ENCODE measurements at regions not wholly inside any gene's neighbourhood (a gene's known extent, or its start where the extent isn't known, plus 50 kb on each side); places are given as distances from the start of the nearest gene placed in this dataset.

- peaks cover 14% of the 10 kb centered on the region for H3K4me1 Mint-ChIP-seq
- no peaks in the 10 kb centered on the region for H3K36me3 Mint-ChIP-seq (ENCODE audit: low read depth)
Measured at GRCh38 chr16:65905331-65905730, 461.2 kb upstream of the CDH5 start.

GRCh38 chr16:65896448-65897153, 469.9 kb upstream of the CDH5 start:
- Mint-ChIP-seq H3K9me3 (no peaks in the 10 kb centered on the region), H3K4me3 (no peak overlapping the region), H3K27me3 (ENCODE audit: low read depth) (no peaks in the 10 kb centered on the region), H3K36me3 (ENCODE audit: low read depth) (no peaks in the 10 kb centered on the region), H3K4me1 (peaks cover 9% of the 10 kb centered on the region), H3K27ac (ENCODE audit: unreplicated experiment) (no peak overlapping the region)
- no peak for TF ChIP-seq CTCF (conservative IDR thresholded peaks at IDR 0.05)
- no peak for DNase-seq (ENCODE audit: low read depth, low spot score)

More at GRCh38 chr16:65905331-65905730, 461.2 kb upstream of the CDH5 start:
- no peak for DNase-seq (ENCODE audit: low read depth, low spot score)
- H3K27ac Mint-ChIP-seq (ENCODE audit: unreplicated experiment): no peak overlapping the region
- no peak overlapping the region for H3K4me3 Mint-ChIP-seq
- no peaks in the 10 kb centered on the region for H3K27me3 Mint-ChIP-seq (ENCODE audit: low read depth)
- H3K9me3 Mint-ChIP-seq: no peaks in the 10 kb centered on the region
- no peak for TF ChIP-seq CTCF (conservative IDR thresholded peaks at IDR 0.05)

DNA sequence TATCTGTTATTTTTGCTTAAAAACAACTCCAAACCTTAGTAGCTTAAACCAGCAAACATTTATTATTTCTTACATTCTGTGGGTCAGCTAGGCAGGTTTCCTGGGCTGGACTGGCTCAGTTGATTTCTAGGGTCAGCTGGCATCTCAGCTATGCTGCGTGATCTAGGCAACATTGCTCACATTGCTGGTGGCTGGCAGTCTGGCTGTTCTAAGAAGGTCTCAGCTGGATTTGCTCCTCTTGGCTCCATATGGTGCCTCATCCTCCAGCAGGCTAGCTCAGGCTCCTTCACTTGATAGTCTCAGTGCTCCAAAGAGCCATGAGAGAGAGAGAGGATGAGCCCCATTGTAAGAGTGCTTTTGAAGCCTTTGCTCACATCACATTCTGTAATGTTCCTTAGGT, 470.6 kb upstream of the CDH5 start:
- H3K4me1 Mint-ChIP-seq: peaks cover 9% of the 10 kb centered on the region
- TF ChIP-seq CTCF (conservative IDR thresholded peaks at IDR 0.05): no peak
- H3K27me3 Mint-ChIP-seq (ENCODE audit: low read depth): no peaks in the 10 kb centered on the region
- H3K36me3 Mint-ChIP-seq (ENCODE audit: low read depth): no peaks in the 10 kb centered on the region
- no peak overlapping the region for H3K27ac Mint-ChIP-seq (ENCODE audit: unreplicated experiment)
- no peaks in the 10 kb centered on the region for H3K9me3 Mint-ChIP-seq
- H3K4me3 Mint-ChIP-seq: no peak overlapping the region
- DNase-seq (ENCODE audit: low read depth, low spot score): no peak

DNA sequence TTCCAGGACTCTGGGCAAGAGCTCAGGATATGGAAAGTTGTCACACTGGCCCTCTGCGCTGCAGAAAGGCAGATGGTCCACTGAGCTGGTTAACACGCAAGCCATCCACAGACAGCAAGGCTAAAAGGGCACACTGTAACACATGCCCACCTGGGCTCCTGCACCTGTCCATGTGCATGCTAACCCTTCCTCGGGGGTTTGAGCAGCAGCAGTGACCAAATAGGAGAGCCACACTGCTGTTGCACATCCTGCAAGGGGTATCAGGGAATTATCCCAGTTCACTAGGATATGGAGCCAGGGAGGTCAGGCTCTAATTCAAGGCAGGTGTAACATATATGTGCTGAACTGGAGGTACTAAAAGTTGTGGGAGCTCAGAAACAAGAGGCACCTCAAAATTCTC, 471.0 kb upstream of the CDH5 start:
- DNase-seq (ENCODE audit: low read depth, low spot score): no peak
- Mint-ChIP-seq H3K36me3 (ENCODE audit: low read depth) (no peaks in the 10 kb centered on the region), H3K9me3 (no peaks in the 10 kb centered on the region), H3K27ac (ENCODE audit: unreplicated experiment) (no peak overlapping the region), H3K4me1 (peaks cover 9% of the 10 kb centered on the region), H3K27me3 (ENCODE audit: low read depth) (no peaks in the 10 kb centered on the region), H3K4me3 (no peak overlapping the region)
- no peak for TF ChIP-seq CTCF (conservative IDR thresholded peaks at IDR 0.05)

- no peak for TF ChIP-seq CTCF (conservative IDR thresholded peaks at IDR 0.05)
- no peak overlapping the region for H3K27ac Mint-ChIP-seq (ENCODE audit: unreplicated experiment)
- no peak overlapping the region for H3K4me3 Mint-ChIP-seq
- H3K27me3 Mint-ChIP-seq (ENCODE audit: low read depth): peaks cover 3% of the 10 kb centered on the region
- no peaks in the 10 kb centered on the region for H3K4me1 Mint-ChIP-seq
- no peaks in the 10 kb centered on the region for H3K9me3 Mint-ChIP-seq
- no peaks in the 10 kb centered on the region for H3K36me3 Mint-ChIP-seq (ENCODE audit: low read depth)
- DNase-seq (ENCODE audit: low read depth, low spot score): no peak
Measured at GRCh38 chr16:65890203-65890602, 476.3 kb upstream of the CDH5 start.
